Lower leg skin (tissue), 3 donors: ENCODE measurements at regions not wholly inside any gene's neighbourhood (a gene's known extent, or its start where the extent isn't known, plus 50 kb on each side); places are given as distances from the start of the nearest gene placed in this dataset.

Source experiments
- CTCF ChIP-seq, 3 donors: fragments of 450-650 bp; IDR thresholded peaks; one replicate each; pipeline ENCODE4 v1.5.1; 2016; ENCODE audit warnings: antibody characterized with exemption in 3 of 3, mild to moderate bottlenecking in 3 of 3, moderate library complexity in 2 of 3
- POLR2A ChIP-seq, 2 donors: fragments of 450-650 bp; IDR thresholded peaks; one replicate each; pipeline ENCODE4 v1.6.1; 2016 to 2017; ENCODE audit warnings: antibody characterized with exemption in 2 of 2, mild to moderate bottlenecking in 1 of 2, moderate library complexity in 1 of 2

GRCh38 chr7:149669121-149669818 lies 104.1 kb downstream of the ZNF467 start:
- TF ChIP-seq CTCF (IDR thresholded peaks at IDR 0.05): no peak
- TF ChIP-seq POLR2A (IDR thresholded peaks at IDR 0.05): no peak
